Heart left ventricle (tissue), 16 donors: ENCODE measurements at regions not wholly inside any gene's neighbourhood (a gene's known extent, or its start where the extent isn't known, plus 50 kb on each side); places are given as distances from the start of the nearest gene placed in this dataset.
A peak's percentile ranks its signal among the peaks of the same experiment; 100 is the strongest.

Experiments used
- ATAC-seq, 4 donors: fragments of 200-7000 bp; cut with Tn5 transposase; one replicate each; pipeline ENCODE4 v1.9.1; 2020 to 2022; ENCODE audit warnings: moderate library complexity in 4 of 4, mild to moderate bottlenecking in 3 of 4, moderate number of reproducible peaks in 1 of 4
- DNase-seq, 5 donors: peaks; one replicate each; pipeline ENCODE4 v3.0.0-alpha.2; 2020
- H3K27ac ChIP-seq, 12 donors: fragments of 200-600 bp; sonication (generic) in 4 of 12; one replicate each; pipeline versions ENCODE4 v1.5.0 to v1.8.0; 2016 to 2022; ENCODE audit warnings: mild to moderate bottlenecking in 2 of 12
- H3K27me3 ChIP-seq, 9 donors: fragments of 200-600 bp; sonication (generic) in 2 of 9; one replicate each; pipeline versions ENCODE4 v1.5.1 to v1.8.0; 2016 to 2022; ENCODE audit warnings: mild to moderate bottlenecking in 3 of 9
- H3K36me3 ChIP-seq, 9 donors: fragments of 200-600 bp; sonication (generic) in 2 of 9; one replicate each; pipeline versions ENCODE4 v1.5.0 to v1.8.0; 2018 to 2022; ENCODE audit warnings: mild to moderate bottlenecking in 2 of 9
- H3K4me1 ChIP-seq, 12 donors: fragments of 200-600 bp; sonication (generic) in 4 of 12; one replicate each; pipeline versions ENCODE4 v1.5.0 to v1.8.0; 2016 to 2022; ENCODE audit warnings: mild to moderate bottlenecking in 3 of 12
- H3K4me3 ChIP-seq, 12 donors: fragments of 200-600 bp; sonication (generic) in 4 of 12; one replicate each; pipeline versions ENCODE4 v1.5.0 to v1.8.0; 2017 to 2022; ENCODE audit warnings: mild to moderate bottlenecking in 9 of 12, moderate library complexity in 4 of 12
- H3K9me3 ChIP-seq, 12 donors: fragments of 200-600 bp; sonication (generic) in 4 of 12; one replicate each; pipeline versions ENCODE4 v1.5.0 to v1.8.0; 2016 to 2022; ENCODE audit warnings: mild to moderate bottlenecking in 1 of 12
- CTCF ChIP-seq, 12 donors: fragments of 200-600 bp; sonication (generic) in 4 of 12; IDR thresholded peaks; one replicate each; pipeline versions ENCODE4 v1.5.0 to v1.8.0; 2018 to 2022; ENCODE audit warnings: antibody characterized with exemption in 12 of 12, mild to moderate bottlenecking in 5 of 12
- POLR2A ChIP-seq, 2 donors: fragments of 450-650 bp; IDR thresholded peaks; one replicate each; pipeline ENCODE4 v1.6.1; 2017; ENCODE audit warnings: antibody characterized with exemption in 2 of 2, mild to moderate bottlenecking in 2 of 2, moderate library complexity in 2 of 2
- WGBS, 4 donors: extraction: QIAGEN DNeasy Blood & Tissue Kit in 2 of 4; methylation state at CpG; one replicate each; pipeline versions ENCODE4 v1.1.5 to v1.1.7; 2013 to 2018; 5-methylcytosine and 5-hydroxymethylcytosine counted together
- intact Hi-C, 10 donors: fragments of 100-400 bp; cut with DNase I; formaldehyde crosslinking; loops; one replicate each; pipeline versions ENCODE4 v1.11.1 to v1.14.2; 2022
- donor health status: ischemic (EF 13 %, LVEDD 7.1; RV severe dilation, severe dysfunction).
- donor health status: healthy with polysubstance abuse.
- donor health status: DM: no; HTN: yes; CAD: no.
- donor health status: DM: no; HTN: no; CAD: no.
- donor health status: ischemic (EF 25% LVEDD 6.9; RV normal size, moderate dysfunction).
- donor health status: ischemic (EF 25% LVEDD 5.7; RV mildly dilated, moderate dysfunction).
- donor health status: healthy.
- donor health status: DM: yes; HTN: yes; CAD: no.
- donor health status: ischemic (EF 35%, LVEDD 5.7; RV mildly dilated, moderate dysfunction).
- donor health status: nonischemic (EF 11% LVEDD 7.7; RV severe dilation, severe dysfunction).
- donor health status: DM: yes; HTN: yes; CAD: no.
- donor health status: PGD.
- donor health status: ischemic (EF 29% LVEDD 5.4; RV normal size, mild dysfunction).
- donor health status: nonischemic (EF 23%, LVEDD 6.1; RV moderate dilation, normal function).

- peak; percentile 51 to 77 (median 62) for ATAC-seq
- H3K4me3 ChIP-seq: no peak overlapping the region
- no peak for TF ChIP-seq CTCF (IDR thresholded peaks at IDR 0.05)
- TF ChIP-seq POLR2A (IDR thresholded peaks at IDR 0.05): no peak
These were observed 167.9 kb downstream of the KLF12 start for GRCh38 chr13:73966331-73966730.

GRCh38 chr13:73962284-73962683 is 171.9 kb downstream of the KLF12 start:
- ATAC-seq (no peak), DNase-seq (no peak)
- Histone ChIP-seq H3K36me3 (no peaks in the 10 kb centered on the region), H3K4me1 (peaks cover 0 to 49% (median 32%) of the 10 kb centered on the region in 12 donors), H3K9me3 (no peaks in the 10 kb centered on the region), H3K27me3 (no peaks in the 10 kb centered on the region), H3K4me3 (no peak overlapping the region), H3K27ac (no peak overlapping the region)
- intact Hi-C loops: no loop called here
- TF ChIP-seq CTCF (IDR thresholded peaks at IDR 0.05): no peak
- TF ChIP-seq POLR2A (IDR thresholded peaks at IDR 0.05): no peak
- WGBS, 4 donors: 77 to 86% (median 82%) methylated on average over 5 of the region's 5 CpGs

More at GRCh38 chr13:73966331-73966730, 167.9 kb downstream of the KLF12 start:
- peak in 2 of 5 donors; percentile 20 to 36 for DNase-seq
- no peaks in the 10 kb centered on the region for H3K36me3 ChIP-seq
- peaks cover 0 to 70% (median 36%) of the 10 kb centered on the region in 12 donors for H3K4me1 ChIP-seq
- H3K27ac ChIP-seq: peak overlapping the region in 1 of 12 donors; percentile 9
- no peaks in the 10 kb centered on the region for H3K27me3 ChIP-seq
- no peaks in the 10 kb centered on the region for H3K9me3 ChIP-seq
- intact Hi-C loops: no loop called here

- no peak for TF ChIP-seq CTCF (IDR thresholded peaks at IDR 0.05)
- no peak for TF ChIP-seq POLR2A (IDR thresholded peaks at IDR 0.05)
- intact Hi-C loops: no loop called here
- 53 to 63% (median 56%) methylated on average over 4 of the region's 4 CpGs for WGBS, 4 donors
- Histone ChIP-seq H3K4me3 (no peak overlapping the region), H3K9me3 (no peaks in the 10 kb centered on the region), H3K36me3 (no peaks in the 10 kb centered on the region), H3K27me3 (no peaks in the 10 kb centered on the region), H3K4me1 (peaks cover 0 to 39% (median 24%) of the 10 kb centered on the region in 12 donors), H3K27ac (peak overlapping the region in 1 of 12 donors; percentile 27)
- DNase-seq: no peak
- no peak for ATAC-seq
These were observed 173.0 kb downstream of the KLF12 start for GRCh38 chr13:73961181-73961580.

- no peak for TF ChIP-seq POLR2A (IDR thresholded peaks at IDR 0.05)
- no peak for TF ChIP-seq CTCF (IDR thresholded peaks at IDR 0.05)
- DNase-seq (no peak), ATAC-seq (no peak)
- Histone ChIP-seq H3K36me3 (no peaks in the 10 kb centered on the region), H3K4me1 (peaks cover 0 to 39% (median 25%) of the 10 kb centered on the region in 12 donors), H3K27ac (no peak overlapping the region), H3K27me3 (no peaks in the 10 kb centered on the region), H3K4me3 (no peak overlapping the region), H3K9me3 (no peaks in the 10 kb centered on the region)
- intact Hi-C loops: no loop called here
- 33 to 58% (median 39%) methylated on average over 1 of the region's 1 CpG for WGBS, 4 donors
These were observed 173.7 kb downstream of the KLF12 start for GRCh38 chr13:73960474-73960873.
